Stromal cell of bone marrow (primary cell): ENCODE measurements at regions not wholly inside any gene's neighbourhood (a gene's known extent, or its start where the extent isn't known, plus 50 kb on each side); places are given as distances from the start of the nearest gene placed in this dataset.

Experiments
- DNase-seq: peaks from one replicate; pipeline ENCODE4 v3.0.0-alpha.2; 2012; ENCODE audit warnings: low read depth

GRCh38 chrX:45807572-45808425 is 607.1 kb upstream of the DIPK2B start:
- DNase-seq: peak; percentile 54

- peak; percentile 91 for DNase-seq
Measured at GRCh38 chrX:45806410-45807121, 605.9 kb upstream of the DIPK2B start.

- no peak for DNase-seq
Measured at GRCh38 chrX:45804276-45804675, 603.6 kb upstream of the DIPK2B start.

- DNase-seq: peak; percentile 91
Measured at GRCh38 chrX:45803383-45803921, 602.8 kb upstream of the DIPK2B start.

GRCh38 chrX:45801554-45801953 is 600.9 kb upstream of the DIPK2B start:
- no peak for DNase-seq

GRCh38 chrX:45800746-45801453 is 600.2 kb upstream of the DIPK2B start:
- DNase-seq: peak; percentile 49

- DNase-seq: no peak
Measured at GRCh38 chrX:45799576-45799975, 598.9 kb upstream of the DIPK2B start.

- DNase-seq: no peak
Measured at GRCh38 chrX:45795546-45795945, 594.9 kb upstream of the DIPK2B start.

- DNase-seq: no peak
Measured at GRCh38 chrX:45794995-45795337, 594.3 kb upstream of the DIPK2B start.

GRCh38 chrX:45794323-45794994 is 593.8 kb upstream of the DIPK2B start:
- no peak for DNase-seq

- DNase-seq: no peak
Measured at GRCh38 chrX:45788941-45789348, 588.3 kb upstream of the DIPK2B start.

GRCh38 chrX:45788315-45788714 is 587.6 kb upstream of the DIPK2B start:
- DNase-seq: no peak

- DNase-seq: no peak
Measured at GRCh38 chrX:45784590-45784989, 583.9 kb upstream of the DIPK2B start.

GRCh38 chrX:45783002-45783401 is 582.3 kb upstream of the DIPK2B start:
- no peak for DNase-seq

- peak; percentile 66 for DNase-seq
Measured at GRCh38 chrX:45781901-45782553, 581.4 kb upstream of the DIPK2B start.

- DNase-seq: no peak
Measured at GRCh38 chrX:45778616-45779015, 577.9 kb upstream of the DIPK2B start.

GRCh38 chrX:45777366-45777765 is 576.7 kb upstream of the DIPK2B start:
- DNase-seq: no peak

- peak; percentile 76 for DNase-seq
Measured at GRCh38 chrX:45775468-45775867, 574.8 kb upstream of the DIPK2B start.

- DNase-seq: peak; percentile 84
Measured at GRCh38 chrX:45774961-45775360, 574.3 kb upstream of the DIPK2B start.

GRCh38 chrX:45773572-45773971 is 572.9 kb upstream of the DIPK2B start:
- no peak for DNase-seq

GRCh38 chrX:45771560-45772340 is 571.1 kb upstream of the DIPK2B start:
- no peak for DNase-seq
